SKM-1 (cell line): ENCODE measurements at regions not wholly inside any gene's neighbourhood (a gene's known extent, or its start where the extent isn't known, plus 50 kb on each side); places are given as distances from the start of the nearest gene placed in this dataset.

Experiments used
- DNase-seq: peaks from one replicate; lab custom pipeline; 2025; ENCODE audit not compliant: unreplicated experiment; lab: John Stamatoyannopoulos, UW

DNA sequence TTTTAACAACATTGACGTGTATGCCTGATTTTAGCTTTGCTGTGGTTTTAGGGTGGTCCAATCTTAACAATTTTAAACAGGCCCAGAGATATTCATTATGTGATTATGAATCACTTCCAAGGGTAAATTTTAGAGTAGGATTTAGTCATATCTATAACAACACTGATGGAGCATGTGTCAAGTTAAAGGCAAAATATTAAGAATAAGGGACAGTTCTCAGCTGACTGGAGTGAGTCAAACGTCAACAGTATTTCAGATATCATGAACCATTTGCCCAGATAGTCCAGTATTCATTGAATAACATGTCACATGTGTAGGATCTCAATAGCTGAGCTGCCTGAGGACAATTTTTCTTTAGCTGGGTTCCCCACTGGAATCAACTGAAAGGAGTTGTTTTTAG, 61.3 kb upstream of the VCX2 start:
- DNase-seq, result no peak

DNA sequence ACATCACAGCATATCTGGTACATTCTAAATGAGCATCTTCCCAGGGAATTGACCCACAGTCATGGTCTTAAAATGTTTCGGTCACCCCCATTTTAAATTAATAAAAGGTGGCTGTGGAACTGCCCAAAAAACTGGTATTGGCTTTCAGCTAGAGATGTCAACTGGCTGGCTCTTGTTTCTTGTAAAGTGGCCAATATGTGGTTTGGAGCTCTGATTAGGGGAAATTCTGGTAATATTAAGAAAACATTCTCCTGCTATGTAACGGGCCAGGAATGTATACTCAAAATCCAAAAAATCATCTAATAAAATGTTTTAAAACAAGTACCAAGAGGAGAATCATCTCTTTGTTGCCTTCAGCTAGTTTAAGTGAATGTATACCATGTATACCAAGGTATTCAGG, 62.0 kb upstream of the VCX2 start:
- no peak for DNase-seq

- no peak for DNase-seq
Measured at GRCh38 chrX:8235026-8235425, 64.0 kb upstream of the VCX2 start.

DNA sequence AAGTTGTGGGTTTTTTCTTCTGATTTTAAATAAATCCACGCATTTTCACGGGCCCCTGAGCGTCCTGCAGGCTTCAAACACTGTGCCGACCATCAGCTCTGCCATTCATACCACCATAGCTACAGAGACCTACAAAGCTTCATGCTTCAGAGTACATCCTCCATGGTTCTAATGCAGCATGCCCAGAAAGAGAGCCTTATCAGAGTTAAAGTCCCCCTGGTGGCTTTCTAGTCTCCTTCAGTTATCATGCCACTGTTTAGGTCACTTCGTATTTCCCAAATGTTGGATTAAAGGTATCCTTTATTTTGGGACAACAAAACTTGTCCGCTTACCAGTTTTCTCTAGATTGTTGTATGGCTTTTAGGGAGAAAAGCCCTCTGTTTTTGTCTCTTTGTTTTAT, 66.7 kb upstream of the VCX2 start:
- DNase-seq, result no peak

GRCh38 chrX:8242431-8243020, 71.5 kb upstream of the VCX2 start:
- no peak for DNase-seq

GRCh38 chrX:8244301-8244700, 73.2 kb upstream of the VCX2 start:
- no peak for DNase-seq

- no peak for DNase-seq
Measured at GRCh38 chrX:8245411-8245810, 74.3 kb upstream of the VCX2 start.

DNA sequence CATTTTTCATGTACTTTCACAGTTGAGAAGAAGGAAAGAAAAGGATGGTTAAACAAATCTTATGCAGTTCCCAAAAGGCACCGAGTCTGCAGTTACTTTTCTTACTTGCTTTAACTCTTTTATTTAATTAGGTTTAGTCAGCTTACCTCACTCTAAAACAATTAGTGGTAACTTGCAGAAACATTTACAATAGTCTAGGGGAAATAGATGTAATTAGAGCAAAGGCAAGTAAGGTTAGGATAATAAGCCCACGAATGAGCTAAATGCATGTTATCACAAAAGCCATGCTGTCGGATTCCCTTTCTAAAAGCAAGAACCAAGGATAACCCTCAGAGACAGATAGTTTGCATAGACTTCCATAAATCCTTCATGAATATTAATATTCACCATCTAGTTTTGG, 82.0 kb upstream of the VCX2 start:
- no peak for DNase-seq

DNA sequence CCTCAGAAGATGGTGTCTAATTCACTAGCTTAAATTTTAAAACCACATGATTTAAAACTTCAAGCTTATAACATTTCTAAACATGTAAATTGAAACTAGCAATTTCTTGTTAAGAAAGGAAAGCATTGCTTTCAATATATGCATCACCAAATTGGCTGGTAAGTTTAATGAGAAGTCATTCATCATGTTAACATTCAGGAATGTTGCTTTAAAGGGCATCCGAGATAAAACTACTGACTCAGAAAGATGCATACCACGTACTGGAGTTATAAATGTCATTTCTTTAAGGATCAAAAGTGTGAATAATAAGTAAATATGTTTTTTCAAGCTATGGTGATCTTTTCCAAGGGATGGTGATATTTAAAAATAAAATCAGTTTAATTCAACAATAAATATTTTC, 83.3 kb upstream of the VCX2 start:
- DNase-seq, result no peak

GRCh38 chrX:8272821-8273220, 101.8 kb upstream of the VCX2 start:
- DNase-seq, result no peak

- DNase-seq, result no peak
Measured at GRCh38 chrX:8273451-8273895, 102.4 kb upstream of the VCX2 start.

- no peak for DNase-seq
Measured at GRCh38 chrX:8274170-8274569, 103.1 kb upstream of the VCX2 start.

DNA sequence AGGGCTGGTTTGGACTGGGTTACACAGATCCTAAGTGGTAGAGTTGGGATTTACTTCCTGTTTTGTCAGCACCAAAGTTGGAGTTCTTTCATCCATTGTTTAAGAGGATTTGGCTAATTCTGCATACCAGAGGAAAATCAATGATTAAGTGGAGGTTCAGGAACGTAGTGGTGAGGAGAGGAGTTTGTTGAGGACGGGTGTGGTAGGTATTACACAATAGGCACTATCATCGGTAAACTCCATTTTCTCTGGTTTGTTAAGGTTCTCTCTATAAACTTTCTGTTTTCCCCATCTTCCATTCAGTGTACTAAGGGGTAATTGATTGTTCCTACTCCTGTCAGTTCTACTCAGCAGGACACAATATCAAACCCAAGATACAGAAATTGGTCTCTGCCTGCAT, 107.5 kb upstream of the VCX2 start:
- DNase-seq, result no peak

- no peak for DNase-seq
Measured at GRCh38 chrX:8279323-8279722, 108.3 kb upstream of the VCX2 start.

DNA sequence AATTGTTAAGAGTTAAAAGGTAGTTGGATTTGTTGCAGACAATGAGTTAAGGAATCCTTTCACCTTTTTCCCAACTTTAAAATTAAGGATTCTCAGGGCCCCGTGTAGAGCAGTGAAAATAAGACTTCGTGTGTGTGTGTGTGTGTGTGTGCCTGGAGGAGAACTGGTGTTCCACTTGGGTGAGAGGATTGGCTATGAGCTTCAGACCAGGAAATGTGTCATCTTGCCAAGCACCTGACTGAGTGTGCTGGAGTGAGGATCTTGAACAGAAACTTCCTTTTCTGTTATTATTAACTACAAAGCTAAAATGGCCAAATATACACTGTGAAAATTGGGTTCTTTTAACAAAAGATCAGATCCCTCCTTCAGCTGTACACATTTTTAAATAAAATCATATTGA, 113.1 kb upstream of the VCX2 start:
- no peak for DNase-seq

DNA sequence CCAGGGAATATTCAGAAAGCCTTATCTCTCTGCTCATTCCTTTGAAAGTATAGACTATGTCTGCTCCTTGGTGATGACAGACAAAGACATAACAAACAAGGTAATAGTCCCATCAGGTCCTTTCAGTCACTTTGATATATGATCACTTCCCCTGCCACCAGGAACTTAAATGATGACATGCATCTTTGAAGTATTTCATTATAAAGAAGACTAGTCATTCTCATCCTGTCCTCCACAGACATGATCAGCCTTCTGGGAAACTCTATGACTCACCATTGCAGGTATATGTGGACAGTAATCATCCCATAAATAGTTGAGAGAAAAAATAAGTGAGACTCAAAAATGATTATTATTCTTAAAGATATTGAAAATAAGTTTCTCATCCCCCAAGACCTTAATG, 117.5 kb upstream of the VCX2 start:
- DNase-seq, result no peak

- no peak for DNase-seq
Measured at GRCh38 chrX:8289523-8289922, 118.5 kb upstream of the VCX2 start.

DNA sequence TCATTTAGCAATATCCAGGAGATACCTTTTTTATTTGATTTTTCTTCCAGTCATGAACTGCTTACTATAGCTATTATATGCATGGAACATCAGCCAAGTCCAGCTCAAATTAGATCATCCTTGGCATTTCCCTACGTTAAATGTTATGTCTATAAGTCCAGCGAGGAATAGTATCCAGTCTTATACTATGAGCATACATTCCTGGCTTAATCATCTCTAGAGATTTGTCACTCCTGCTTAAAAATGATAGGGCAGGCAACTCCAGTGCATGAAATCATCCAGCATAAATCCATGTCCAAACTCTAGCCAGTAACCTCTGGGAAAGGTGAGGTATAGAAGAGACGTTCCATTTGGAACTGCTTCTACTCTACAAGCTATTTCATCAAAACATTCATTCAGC, 126.7 kb upstream of the VCX2 start:
- DNase-seq, result no peak

GRCh38 chrX:8304668-8305067, 133.6 kb upstream of the VCX2 start:
- DNase-seq, result no peak

DNA sequence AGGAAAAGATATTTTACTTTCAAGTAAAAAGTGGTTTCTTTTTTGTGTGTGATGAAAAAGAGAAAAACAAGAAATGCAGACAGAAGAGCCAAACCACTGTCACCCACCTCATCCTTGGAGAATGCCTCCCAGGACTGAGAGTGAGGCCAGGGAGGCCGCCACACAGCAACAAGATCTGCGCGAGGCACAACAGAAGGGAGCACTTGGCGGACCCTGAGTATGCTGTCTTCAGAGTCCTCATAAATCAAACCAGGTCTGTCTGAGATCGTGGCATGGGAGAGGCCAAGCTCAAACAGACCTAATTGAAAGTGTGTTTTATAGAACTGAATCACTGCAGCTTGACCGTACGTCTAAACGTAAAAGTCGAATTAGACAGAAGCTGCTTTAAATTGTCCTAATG, 134.3 kb upstream of the VCX2 start:
- no peak for DNase-seq

DNA sequence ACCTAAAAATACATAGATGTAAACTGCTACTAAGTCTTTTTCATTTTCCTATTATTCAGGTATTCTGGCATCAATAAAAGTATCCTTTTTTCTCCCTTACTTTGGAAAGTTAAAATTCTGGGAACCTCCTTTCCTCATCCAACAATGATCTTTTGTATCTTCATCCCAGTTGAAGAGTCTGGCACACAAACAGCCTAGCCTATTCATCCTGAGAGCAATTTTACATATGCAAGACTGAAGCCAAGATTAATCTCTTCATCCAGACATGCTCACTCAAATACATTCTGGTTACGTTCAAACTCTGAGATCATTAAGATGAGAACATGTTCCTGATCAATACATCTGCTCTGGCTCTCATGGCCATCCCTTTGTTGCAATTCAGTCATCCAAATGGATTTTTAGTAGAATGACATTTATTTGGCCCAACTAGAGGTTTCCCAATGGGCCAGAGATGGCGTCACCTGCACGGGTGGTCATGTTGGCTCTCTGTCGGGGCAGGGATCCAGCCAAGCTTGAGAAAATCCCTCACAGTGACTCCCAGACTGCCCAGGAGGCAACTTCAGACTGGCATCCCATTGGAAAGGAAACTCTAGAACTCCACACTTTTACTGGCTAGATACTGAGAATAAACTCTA, 135.3 kb upstream of the VCX2 start:
- no peak for DNase-seq

DNA sequence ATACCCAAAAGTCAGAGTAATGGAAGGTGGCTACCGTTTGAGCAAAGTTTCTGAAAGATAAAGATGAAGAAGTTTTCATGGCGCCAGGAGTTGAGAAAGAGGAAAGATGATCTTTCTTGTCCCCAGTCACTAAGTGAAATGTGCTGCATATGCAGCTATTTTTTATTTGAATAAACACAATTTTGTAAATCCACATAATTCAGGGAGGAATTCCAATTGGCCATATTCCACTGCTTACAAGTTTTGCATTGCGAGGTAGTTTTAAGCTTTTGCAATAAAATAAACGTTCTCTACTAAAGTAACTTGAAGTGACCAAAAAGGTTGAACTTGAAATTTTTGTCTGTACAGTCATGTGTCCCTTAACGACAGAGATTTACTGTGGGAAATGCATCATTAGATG, 139.3 kb upstream of the VCX2 start:
- no peak for DNase-seq

GRCh38 chrX:8313844-8314243, 142.8 kb upstream of the VCX2 start:
- no peak for DNase-seq
